Neural cell (in vitro differentiated cells): ENCODE measurements at regions not wholly inside any gene's neighbourhood (a gene's known extent, or its start where the extent isn't known, plus 50 kb on each side); places are given as distances from the start of the nearest gene placed in this dataset.

Experiments used
- H2AFZ ChIP-seq: fragments of 200-600, 300-800 bp; sonication (generic), shearing (Covaris generic); 2 replicates; pipeline ENCODE4 v1.6.0; 2014; ENCODE audit warnings: low read depth, mild to moderate bottlenecking, antibody characterized with exemption, low read length, moderate library complexity
- H3F3A ChIP-seq: fragments of 200-600 bp; shearing (Covaris generic); 2 replicates; pipeline ENCODE4 v1.6.1; 2016; ENCODE audit warnings: mild to moderate bottlenecking, moderate library complexity, mixed read lengths, antibody characterized with exemption, low read length; ENCODE audit not compliant: insufficient read depth, poor library complexity, severe bottlenecking
- H3K27ac ChIP-seq: fragments of 200-600, 300-800 bp; sonication (generic), shearing (Covaris generic); 2 replicates; pipeline ENCODE4 v1.5.1; 2014; ENCODE audit warnings: mild to moderate bottlenecking, low read length, moderate library complexity
- H3K27me3 ChIP-seq: fragments of 300-800, 200-600 bp; sonication (generic), shearing (Covaris generic); 2 replicates; pipeline ENCODE4 v1.6.0; 2014; ENCODE audit warnings: mild to moderate bottlenecking, low read depth, low read length, moderate library complexity; ENCODE audit not compliant: insufficient read depth
- H3K36me3 ChIP-seq: fragments of 300-800, 200-600 bp; sonication (generic), shearing (Covaris generic); 2 replicates; pipeline ENCODE4 v1.5.1; 2014; ENCODE audit warnings: mild to moderate bottlenecking, antibody characterized with exemption, low read length, moderate library complexity; ENCODE audit not compliant: insufficient read depth
- H3K4me2 ChIP-seq: fragments of 300-800, 200-600 bp; sonication (generic), shearing (Covaris generic); 2 replicates; pipeline ENCODE4 v1.6.0; 2014; ENCODE audit warnings: mild to moderate bottlenecking, low read length
- H3K4me3 ChIP-seq: fragments of 300-800, 200-600 bp; sonication (generic), shearing (Covaris generic); 2 replicates; pipeline ENCODE4 v1.5.1; 2014; ENCODE audit warnings: mild to moderate bottlenecking, low read length, moderate library complexity
- H3K79me2 ChIP-seq: fragments of 200-600 bp; shearing (Covaris generic); replicated peaks from 2 replicates; pipeline ENCODE4 v1.6.0; 2014; ENCODE audit warnings: mild to moderate bottlenecking, low read length, moderate library complexity; ENCODE audit not compliant: insufficient read depth
- H3K9ac ChIP-seq: fragments of 300-800, 200-600 bp; sonication (generic), shearing (Covaris generic); 2 replicates; pipeline ENCODE4 v1.6.1; 2016; ENCODE audit warnings: mild to moderate bottlenecking, low read length, mixed read lengths
- H3K9me2 ChIP-seq: fragments of 200-600 bp; shearing (Covaris generic); 2 replicates; pipeline ENCODE4 v1.6.1; 2016; ENCODE audit warnings: mild to moderate bottlenecking, low read length, mixed read lengths; ENCODE audit not compliant: insufficient read depth
- H3K9me3 ChIP-seq: fragments of 200-600, 300-800 bp; sonication (generic), shearing (Covaris generic); 2 replicates; pipeline ENCODE4 v1.6.1; 2016; ENCODE audit warnings: mild to moderate bottlenecking, mixed run types, low read length, moderate library complexity, mixed read lengths
- H4K20me1 ChIP-seq: fragments of 200-600 bp; shearing (Covaris generic); 2 replicates; pipeline ENCODE4 v1.6.1; 2016; ENCODE audit warnings: mild to moderate bottlenecking, mixed run types; ENCODE audit not compliant: insufficient read depth
- EP300 ChIP-seq: fragments of 450-650 bp; conservative IDR thresholded peaks from 2 replicates; pipeline ENCODE4 v1.6.1; 2014; ENCODE audit warnings: antibody characterized with exemption, mild to moderate bottlenecking, moderate library complexity; ENCODE audit not compliant: poor library complexity, severe bottlenecking
- EZH2 ChIP-seq: fragments of 200-600, 300-800 bp; shearing (Covaris generic), sonication (generic); IDR thresholded peaks from 2 replicates; pipeline ENCODE4 v1.6.1; 2014; ENCODE audit warnings: antibody characterized with exemption, low read length, borderline replicate concordance, mild to moderate bottlenecking; ENCODE audit not compliant: insufficient read depth, poor library complexity, severe bottlenecking
- MXI1 ChIP-seq: fragments of 450-650 bp; conservative IDR thresholded peaks from 2 replicates; pipeline ENCODE4 v1.6.1; 2014; ENCODE audit warnings: antibody characterized with exemption, mild to moderate bottlenecking; ENCODE audit not compliant: poor library complexity, severe bottlenecking
- POLR2AphosphoS5 ChIP-seq: IDR thresholded peaks from 2 replicates; pipeline ENCODE4 v1.6.1; 2012
- RAD21 ChIP-seq: fragments of 450-650 bp; conservative IDR thresholded peaks from 2 replicates; pipeline ENCODE4 v1.6.1; 2014; ENCODE audit warnings: antibody characterized with exemption, mild to moderate bottlenecking, moderate library complexity
- SMC3 ChIP-seq: fragments of 450-650 bp; conservative IDR thresholded peaks from 2 replicates; pipeline ENCODE4 v1.6.1; 2014; ENCODE audit warnings: antibody characterized with exemption, mild to moderate bottlenecking, moderate library complexity; ENCODE audit not compliant: poor library complexity
- TAF1 ChIP-seq: IDR thresholded peaks from 2 replicates; pipeline ENCODE4 v1.6.1; 2012; ENCODE audit warnings: low read depth
- TF ChIP-seq, protein P1 (sequence below): fragments of 450-650 bp; IDR thresholded peaks from 2 replicates; pipeline ENCODE4 v1.5.1; 2014; ENCODE audit warnings: antibody characterized with exemption, mild to moderate bottlenecking, moderate library complexity; ENCODE audit not compliant: poor library complexity, severe bottlenecking
- TF ChIP-seq, protein P2 (sequence below): IDR thresholded peaks from 2 replicates; pipeline ENCODE4 v1.6.1; 2012; ENCODE audit warnings: borderline replicate concordance

DNA sequence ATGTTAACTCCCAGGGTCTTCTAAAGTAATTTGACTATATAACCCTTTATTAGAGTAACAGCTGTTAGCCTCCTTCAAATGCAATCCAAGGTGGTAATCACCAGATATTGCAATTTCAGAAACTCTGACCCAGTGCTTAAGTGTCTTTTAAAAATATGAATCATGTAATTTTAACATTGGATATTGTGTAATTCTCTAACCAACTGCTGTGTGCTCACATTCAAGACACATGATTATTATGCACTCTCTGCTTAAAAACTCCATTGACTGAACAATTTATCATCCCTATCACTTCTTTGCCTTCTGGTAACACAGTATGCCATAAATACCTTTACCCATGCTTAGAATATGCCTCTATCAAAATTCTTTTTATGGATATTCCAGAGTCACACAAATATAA is 537.4 kb upstream of the RGS18 start:
- TF ChIP-seq POLR2AphosphoS5 (no peak), TAF1 (no peak), EP300 (no peak), MXI1 (no peak), EZH2 (no peak), SMC3 (no peak), RAD21 (no peak)
- TF ChIP-seq, protein P1, sequence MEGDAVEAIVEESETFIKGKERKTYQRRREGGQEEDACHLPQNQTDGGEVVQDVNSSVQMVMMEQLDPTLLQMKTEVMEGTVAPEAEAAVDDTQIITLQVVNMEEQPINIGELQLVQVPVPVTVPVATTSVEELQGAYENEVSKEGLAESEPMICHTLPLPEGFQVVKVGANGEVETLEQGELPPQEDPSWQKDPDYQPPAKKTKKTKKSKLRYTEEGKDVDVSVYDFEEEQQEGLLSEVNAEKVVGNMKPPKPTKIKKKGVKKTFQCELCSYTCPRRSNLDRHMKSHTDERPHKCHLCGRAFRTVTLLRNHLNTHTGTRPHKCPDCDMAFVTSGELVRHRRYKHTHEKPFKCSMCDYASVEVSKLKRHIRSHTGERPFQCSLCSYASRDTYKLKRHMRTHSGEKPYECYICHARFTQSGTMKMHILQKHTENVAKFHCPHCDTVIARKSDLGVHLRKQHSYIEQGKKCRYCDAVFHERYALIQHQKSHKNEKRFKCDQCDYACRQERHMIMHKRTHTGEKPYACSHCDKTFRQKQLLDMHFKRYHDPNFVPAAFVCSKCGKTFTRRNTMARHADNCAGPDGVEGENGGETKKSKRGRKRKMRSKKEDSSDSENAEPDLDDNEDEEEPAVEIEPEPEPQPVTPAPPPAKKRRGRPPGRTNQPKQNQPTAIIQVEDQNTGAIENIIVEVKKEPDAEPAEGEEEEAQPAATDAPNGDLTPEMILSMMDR, result no peak
- TF ChIP-seq, protein P2, sequence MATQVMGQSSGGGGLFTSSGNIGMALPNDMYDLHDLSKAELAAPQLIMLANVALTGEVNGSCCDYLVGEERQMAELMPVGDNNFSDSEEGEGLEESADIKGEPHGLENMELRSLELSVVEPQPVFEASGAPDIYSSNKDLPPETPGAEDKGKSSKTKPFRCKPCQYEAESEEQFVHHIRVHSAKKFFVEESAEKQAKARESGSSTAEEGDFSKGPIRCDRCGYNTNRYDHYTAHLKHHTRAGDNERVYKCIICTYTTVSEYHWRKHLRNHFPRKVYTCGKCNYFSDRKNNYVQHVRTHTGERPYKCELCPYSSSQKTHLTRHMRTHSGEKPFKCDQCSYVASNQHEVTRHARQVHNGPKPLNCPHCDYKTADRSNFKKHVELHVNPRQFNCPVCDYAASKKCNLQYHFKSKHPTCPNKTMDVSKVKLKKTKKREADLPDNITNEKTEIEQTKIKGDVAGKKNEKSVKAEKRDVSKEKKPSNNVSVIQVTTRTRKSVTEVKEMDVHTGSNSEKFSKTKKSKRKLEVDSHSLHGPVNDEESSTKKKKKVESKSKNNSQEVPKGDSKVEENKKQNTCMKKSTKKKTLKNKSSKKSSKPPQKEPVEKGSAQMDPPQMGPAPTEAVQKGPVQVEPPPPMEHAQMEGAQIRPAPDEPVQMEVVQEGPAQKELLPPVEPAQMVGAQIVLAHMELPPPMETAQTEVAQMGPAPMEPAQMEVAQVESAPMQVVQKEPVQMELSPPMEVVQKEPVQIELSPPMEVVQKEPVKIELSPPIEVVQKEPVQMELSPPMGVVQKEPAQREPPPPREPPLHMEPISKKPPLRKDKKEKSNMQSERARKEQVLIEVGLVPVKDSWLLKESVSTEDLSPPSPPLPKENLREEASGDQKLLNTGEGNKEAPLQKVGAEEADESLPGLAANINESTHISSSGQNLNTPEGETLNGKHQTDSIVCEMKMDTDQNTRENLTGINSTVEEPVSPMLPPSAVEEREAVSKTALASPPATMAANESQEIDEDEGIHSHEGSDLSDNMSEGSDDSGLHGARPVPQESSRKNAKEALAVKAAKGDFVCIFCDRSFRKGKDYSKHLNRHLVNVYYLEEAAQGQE, result no peak
- Histone ChIP-seq H3K27me3 (no peaks in the 10 kb centered on the region), H3K9me3 (no peaks in the 10 kb centered on the region), H3K36me3 (no peaks in the 10 kb centered on the region), H3K9me2 (no peaks in the 10 kb centered on the region), H3K4me2 (no peak overlapping the region), H3K79me2 (no peaks in the 10 kb centered on the region), H3F3A (no peaks in the 10 kb centered on the region), H3K9ac (no peak overlapping the region), H2AFZ (no peak overlapping the region), H3K27ac (no peak overlapping the region), H3K4me3 (no peak overlapping the region), H4K20me1 (no peaks in the 10 kb centered on the region)

DNA sequence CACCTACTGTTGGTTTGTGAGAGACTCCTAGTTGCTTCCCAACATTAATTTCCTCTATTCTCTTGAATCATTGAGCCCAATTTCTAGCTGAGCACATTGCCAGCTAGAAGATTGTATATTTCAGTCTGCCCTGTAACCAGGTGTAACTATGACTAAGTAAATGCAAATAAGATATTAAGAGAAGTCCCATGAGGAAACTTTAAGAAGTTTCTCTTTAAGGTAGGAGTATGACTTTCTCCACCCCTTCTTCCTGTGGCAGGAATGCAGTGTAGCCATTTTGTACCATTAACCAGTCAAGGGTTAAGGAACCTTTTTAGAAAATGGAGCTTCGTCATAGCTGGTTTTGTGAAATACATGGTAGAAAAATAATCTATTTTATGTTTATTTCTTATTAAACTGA is 534.2 kb upstream of the RGS18 start:
- no peaks in the 10 kb centered on the region for H3K9me2 ChIP-seq
- no peaks in the 10 kb centered on the region for H3K27me3 ChIP-seq
- no peak overlapping the region for H3K4me3 ChIP-seq
- no peak for TF ChIP-seq EP300
- H3K4me2 ChIP-seq, result no peak overlapping the region
- no peak overlapping the region for H3K27ac ChIP-seq
- no peak overlapping the region for H2AFZ ChIP-seq
- H3K36me3 ChIP-seq, result no peaks in the 10 kb centered on the region
- H3K9ac ChIP-seq, result no peak overlapping the region
- H3K9me3 ChIP-seq, result no peaks in the 10 kb centered on the region
- H3K79me2 ChIP-seq, result no peaks in the 10 kb centered on the region
- H4K20me1 ChIP-seq, result no peaks in the 10 kb centered on the region
- H3F3A ChIP-seq, result no peaks in the 10 kb centered on the region

DNA sequence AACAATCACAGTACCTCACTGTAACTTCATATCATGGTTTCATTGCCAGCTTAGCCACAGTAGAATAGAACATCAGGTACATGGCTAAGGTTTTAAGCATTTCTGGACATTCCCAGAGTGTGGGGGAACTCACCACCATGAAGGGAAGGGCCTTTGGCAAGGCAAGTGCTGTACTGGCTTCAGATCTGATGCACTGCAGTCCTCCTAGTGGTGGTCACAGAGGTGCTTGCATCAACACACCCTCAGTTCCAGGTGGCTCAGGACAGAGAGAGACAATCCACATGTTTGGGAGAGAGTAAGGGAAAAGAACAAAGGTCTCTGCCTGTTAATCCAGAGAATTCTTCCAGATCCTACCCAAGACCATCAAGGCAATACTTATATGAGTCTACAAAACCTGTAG is 528.4 kb upstream of the RGS18 start:
- H3K9ac ChIP-seq, result no peak overlapping the region
- no peak overlapping the region for H3K27ac ChIP-seq
- no peak for TF ChIP-seq EZH2
- no peak for TF ChIP-seq MXI1
- no peak for TF ChIP-seq POLR2AphosphoS5
- TF ChIP-seq, protein P2, result no peak
- TF ChIP-seq RAD21, result no peak
- TF ChIP-seq, protein P1, result no peak
- no peak for TF ChIP-seq EP300
- TF ChIP-seq SMC3, result no peak
- no peak for TF ChIP-seq TAF1
- H2AFZ ChIP-seq, result no peak overlapping the region
- H3K4me2 ChIP-seq, result no peak overlapping the region
- no peaks in the 10 kb centered on the region for H3K9me2 ChIP-seq
- H3K27me3 ChIP-seq, result no peaks in the 10 kb centered on the region
- no peaks in the 10 kb centered on the region for H3K9me3 ChIP-seq
- H3K4me3 ChIP-seq, result no peak overlapping the region
- H3F3A ChIP-seq, result no peaks in the 10 kb centered on the region
- no peaks in the 10 kb centered on the region for H3K36me3 ChIP-seq
- no peaks in the 10 kb centered on the region for H3K79me2 ChIP-seq
- no peaks in the 10 kb centered on the region for H4K20me1 ChIP-seq
